GM12878 (cell line): ENCODE measurements at regions not wholly inside any gene's neighbourhood (a gene's known extent, or its start where the extent isn't known, plus 50 kb on each side); places are given as distances from the start of the nearest gene placed in this dataset.

Experiments used
- ATAC-seq: fragments of 200-7000 bp; cut with Tn5 transposase; 3 replicates; pipeline ENCODE4 v1.9.1; 2020; ENCODE audit warnings: mild to moderate bottlenecking, moderate library complexity
- BruUV-seq: library from RNA; stranded (reverse); fragments of 400-500 nt; replicated peaks from 2 replicates; lab custom pipeline; 2021; lab: Mats Ljungman, UMichigan
- CTCF ChIA-PET: fragments of 300-600 bp; sonication (Branson Sonifier 250); formaldehyde crosslinking; extraction: SDS; loops from one replicate; lab custom pipeline; 2021; ENCODE audit warnings: inconsistent platforms; lab: Yijun Ruan, JAX
- POLR2A ChIA-PET: fragments of 350-600 bp; formaldehyde crosslinking; extraction: SDS; loops from one replicate; lab custom pipeline; 2021; ENCODE audit warnings: inconsistent platforms; lab: Charles Lee
- RAD21 ChIA-PET: fragments of 300-600 bp; sonication (Branson Sonifier 250); formaldehyde crosslinking; loops from one replicate; lab custom pipeline; 2023; ENCODE audit warnings: antibody characterized with exemption; ENCODE audit not compliant: unreplicated experiment; lab: Charles Lee
- SMC1A ChIA-PET: fragments of 300-600 bp; sonication (Branson Sonifier 250); formaldehyde crosslinking; loops from one replicate; lab custom pipeline; 2023; ENCODE audit not compliant: unreplicated experiment, uncharacterized antibody; lab: Charles Lee
- DNase-seq: peaks from one replicate; pipeline ENCODE4 v3.0.0-alpha.2; 2011; ENCODE audit warnings: low read depth, low spot score
- FAIRE-seq: peaks from 3 replicates; lab custom pipeline; 2011; peaks lifted over from hg19 to GRCh38; lab: Jason Lieb, UNC
- H2AFZ ChIP-seq: 2 replicates; pipeline ENCODE4 v1.6.0; 2011; ENCODE audit warnings: low read depth, low read length, control low read depth; ENCODE audit not compliant: control insufficient read depth
- H3K27ac ChIP-seq: 2 replicates; pipeline ENCODE4 v1.5.1; 2011; ENCODE audit warnings: control low read depth; ENCODE audit not compliant: control insufficient read depth, insufficient read depth
- H3K27me3 ChIP-seq, 2 experiments: replicated peaks in 1 of 2; 2 replicates each; pipeline versions ENCODE4 v1.6.0 to v1.6.1; 2011; ENCODE audit warnings: low read length in 1 of 2; ENCODE audit not compliant: control insufficient read depth in 2 of 2, insufficient read depth in 2 of 2
- H3K36me3 ChIP-seq, 2 experiments: 2 replicates each; pipeline ENCODE4 v1.5.1; 2011; ENCODE audit warnings: low read length in 1 of 2; ENCODE audit not compliant: control insufficient read depth in 2 of 2, insufficient read depth in 2 of 2
- H3K4me1 ChIP-seq: 2 replicates; pipeline ENCODE4 v1.6.1; 2011; ENCODE audit warnings: mild to moderate bottlenecking, low read length, moderate library complexity, mixed read lengths; ENCODE audit not compliant: control insufficient read depth, insufficient read depth
- H3K4me2 ChIP-seq: 2 replicates; pipeline ENCODE4 v1.6.0; 2011; ENCODE audit warnings: control low read depth; ENCODE audit not compliant: control insufficient read depth, insufficient read depth
- H3K4me3 ChIP-seq: fragments of 200-600 bp; sonication (generic); 2 replicates; pipeline ENCODE4 v1.5.1; 2016
- H3K79me2 ChIP-seq: 2 replicates; pipeline ENCODE4 v1.6.0; 2011; ENCODE audit warnings: low read length; ENCODE audit not compliant: control insufficient read depth, insufficient read depth
- H3K9ac ChIP-seq: 2 replicates; pipeline ENCODE4 v1.8.0; 2011; ENCODE audit warnings: low read length, control low read depth, mixed read lengths; ENCODE audit not compliant: control insufficient read depth, insufficient read depth
- H3K9me3 ChIP-seq: replicated peaks from 3 replicates; pipeline ENCODE4 v1.5.1; 2011; ENCODE audit warnings: mild to moderate bottlenecking, low read length; ENCODE audit not compliant: control insufficient read depth, insufficient read depth
- H4K20me1 ChIP-seq: 2 replicates; pipeline ENCODE4 v1.6.0; 2011; ENCODE audit not compliant: control insufficient read depth, insufficient read depth
- ATF3 ChIP-seq: IDR thresholded peaks from 2 replicates; pipeline ENCODE4 v1.6.1; 2011; ENCODE audit warnings: low read depth, mild to moderate bottlenecking, low read length, moderate library complexity, borderline replicate concordance; ENCODE audit errors: extremely low read depth
- CEBPZ ChIP-seq: fragments of 150-350 bp; IDR thresholded peaks from 2 replicates; pipeline ENCODE4 v1.6.1; 2016; ENCODE audit warnings: low read depth, low read length
- CHD1 ChIP-seq: IDR thresholded peaks from 2 replicates; pipeline ENCODE4 v1.6.1; 2012; ENCODE audit warnings: low read depth, low read length, improper control_type of control experiment
- DPF2 ChIP-seq: fragments of 450-650 bp; IDR thresholded peaks from 2 replicates; pipeline ENCODE4 v1.6.1; 2017; ENCODE audit warnings: mild to moderate bottlenecking
- NR2F1 ChIP-seq: fragments of 450-650 bp; conservative IDR thresholded peaks from 2 replicates; pipeline ENCODE4 v1.6.1; 2017; ENCODE audit warnings: mild to moderate bottlenecking
- NRF1 ChIP-seq: conservative IDR thresholded peaks from 2 replicates; pipeline ENCODE4 v1.6.1; 2011; ENCODE audit warnings: mild to moderate bottlenecking, low read depth, low read length, improper control_type of control experiment
- POLR2A ChIP-seq: IDR thresholded peaks from 2 replicates; pipeline ENCODE4 v1.6.1; 2011; ENCODE audit warnings: low read depth, mild to moderate bottlenecking, low read length
- RELA ChIP-seq: fragments of 450-650 bp; IDR thresholded peaks from 2 replicates; pipeline ENCODE4 v1.8.0; 2014; ENCODE audit warnings: borderline replicate concordance; ENCODE audit not compliant: partially characterized antibody
- RUNX3 ChIP-seq: IDR thresholded peaks from 2 replicates; pipeline ENCODE4 v1.6.1; 2012; ENCODE audit warnings: low read length, inconsistent platforms
- SMAD1 ChIP-seq: fragments of 450-650 bp; IDR thresholded peaks from 2 replicates; pipeline ENCODE4 v1.6.1; 2018; ENCODE audit warnings: mild to moderate bottlenecking, low read depth; ENCODE audit not compliant: partially characterized antibody
- SPI1 ChIP-seq: IDR thresholded peaks from 2 replicates; pipeline ENCODE4 v1.6.1; 2011; ENCODE audit warnings: low read depth, mild to moderate bottlenecking, low read length, moderate library complexity, borderline replicate concordance; ENCODE audit not compliant: insufficient read depth
- SREBF1 ChIP-seq: IDR thresholded peaks from 2 replicates; pipeline ENCODE4 v1.6.1; 2012; ENCODE audit warnings: mild to moderate bottlenecking, low read length
- WGBS: methylation state at CpG from one replicate; pipeline ENCODE4 v1.1.6; 2016; ENCODE audit warnings: low lambda C conversion rate; ENCODE audit not compliant: insufficient replicate concordance, insufficient coverage; ENCODE audit errors: missing lambda C conversion rate; 5-methylcytosine and 5-hydroxymethylcytosine counted together
- in situ Hi-C: fragments of 300-500 bp; cut with MboI; formaldehyde crosslinking; loops from 9 replicates; pipeline ENCODE4 v1.14.3; 2018; ENCODE audit warnings: mixed read lengths
- intact Hi-C: fragments of 100-400 bp; cut with micrococcal nuclease; formaldehyde crosslinking; loops from one replicate; pipeline ENCODE4 v1.14.2; 2022; ENCODE audit not compliant: unreplicated experiment

DNA sequence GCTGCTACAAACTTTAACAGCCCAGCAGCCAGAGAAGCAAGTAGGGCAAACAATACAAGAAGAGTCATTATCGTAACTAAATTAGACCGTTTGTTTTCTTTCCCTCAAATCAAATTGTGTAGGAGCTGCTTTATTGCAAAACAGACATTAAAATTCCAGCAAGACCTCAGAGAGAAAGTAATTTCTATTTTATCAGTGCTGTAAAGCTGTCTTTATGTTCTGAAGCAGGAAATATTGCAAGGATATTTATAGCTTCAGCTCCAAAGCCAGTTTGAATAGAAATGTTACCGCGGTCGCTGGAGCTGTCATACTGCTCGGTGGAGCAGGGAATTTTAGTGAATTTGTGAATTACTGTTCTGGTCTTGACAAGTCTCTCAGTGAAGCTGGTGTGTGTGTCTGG lies 503.8 kb upstream of the PLXNA2 start:
- intact Hi-C loops (no loop called here), in situ Hi-C loops (no loop called here)
- 14% methylated on average over 6 of the region's 6 CpGs for WGBS
- H3K79me2 ChIP-seq = no peaks in the 10 kb centered on the region
- no peak overlapping the region for H2AFZ ChIP-seq
- SMC1A ChIA-PET = no interaction called here
- H3K9me3 ChIP-seq = no peaks in the 10 kb centered on the region
- H4K20me1 ChIP-seq = no peaks in the 10 kb centered on the region
- H3K27me3 ChIP-seq = no peaks in the 10 kb centered on the region
- H3K4me3 ChIP-seq = no peak overlapping the region
- TF ChIP-seq NR2F1 = no peak
- no peak for TF ChIP-seq POLR2A
- no peak overlapping the region for H3K27ac ChIP-seq
- H3K9ac ChIP-seq = no peak overlapping the region
- POLR2A ChIA-PET = no interaction called here
- no peak overlapping the region for H3K4me2 ChIP-seq
- FAIRE-seq = no peak
- DNase-seq = no peak
- no peak for ATAC-seq
- RAD21 ChIA-PET = no interaction called here
- no peaks in the 10 kb centered on the region for H3K4me1 ChIP-seq
- no peaks in the 10 kb centered on the region for H3K36me3 ChIP-seq
- no TSS peak for BruUV-seq
- CTCF ChIA-PET = interaction anchor here (1.0 kb wide), 1 partner anchor 9 kb away, joined by 3 read pairs; no protein-coding TSS in a partner anchor

GRCh38 chr1:208748387-208749165 lies 504.4 kb upstream of the PLXNA2 start:
- ATAC-seq = no peak
- TF ChIP-seq CHD1 (no peak), NRF1 (no peak), SPI1 (no peak), RUNX3 (no peak), SREBF1 (no peak), CEBPZ (no peak), ATF3 (no peak), SMAD1 (no peak), RELA (no peak), DPF2 (no peak)
- no peak for DNase-seq
- Histone ChIP-seq H3K79me2 (no peaks in the 10 kb centered on the region), H3K36me3 (no peaks in the 10 kb centered on the region), H4K20me1 (no peaks in the 10 kb centered on the region), H3K4me2 (no peak overlapping the region), H3K27me3 (no peaks in the 10 kb centered on the region), H3K4me3 (no peak overlapping the region), H3K9me3 (no peaks in the 10 kb centered on the region), H3K4me1 (no peaks in the 10 kb centered on the region), H2AFZ (no peak overlapping the region), H3K9ac (no peak overlapping the region), H3K27ac (no peak overlapping the region)
- SMC1A ChIA-PET = no interaction called here
- no TSS peak for BruUV-seq
- in situ Hi-C loops = no loop called here
- 12% methylated on average over 6 of the region's 6 CpGs for whole genome bisulfite sequencing
- CTCF ChIA-PET = interaction anchor here (1.0 kb wide), 1 partner anchor 8 kb away, joined by 3 read pairs; no protein-coding TSS in a partner anchor
- RAD21 ChIA-PET = no interaction called here
- POLR2A ChIA-PET = no interaction called here
- FAIRE-seq = no peak
- intact Hi-C loops = no loop called here
